ENCODE measurements at regions not wholly inside any gene's neighbourhood (a gene's known extent, or its start where the extent isn't known, plus 50 kb on each side); places are given as distances from the start of the nearest gene placed in this dataset.

DNA sequence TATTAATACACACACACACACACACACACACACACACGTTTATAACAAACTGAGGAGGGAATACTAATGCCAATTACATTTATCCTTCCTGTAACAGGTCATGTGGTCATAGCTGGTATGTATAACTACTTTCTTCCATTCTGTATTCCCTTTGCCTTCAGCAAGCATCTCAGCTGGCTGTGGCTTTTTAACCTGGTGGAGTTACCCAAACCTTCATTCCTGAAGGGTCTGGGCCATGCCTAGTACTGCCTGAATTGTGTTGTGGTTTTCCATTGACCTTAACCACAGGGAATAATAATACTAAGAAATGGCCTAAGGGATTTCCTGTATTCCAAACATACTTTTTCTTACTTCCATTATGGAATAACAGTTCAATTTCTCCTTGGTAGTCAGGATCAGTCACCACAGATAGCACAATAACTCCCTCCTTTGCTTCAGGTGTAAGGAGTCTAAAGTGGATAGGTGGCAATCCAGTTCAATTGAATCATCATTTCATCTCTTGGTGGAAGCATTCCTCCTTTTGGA, 222.2 kb upstream of the MEF2C start:
- H3K9me1 ChIP-seq (replicated peaks; ENCODE audit: control insufficient read depth, extremely low read depth, insufficient read depth, low read length), result no peaks in the 10 kb centered on the region
- no peaks in the 10 kb centered on the region for H3K4me1 ChIP-seq (ENCODE audit: control insufficient read depth, extremely low read depth, insufficient read depth, low read length)
- H3K79me2 ChIP-seq (ENCODE audit: control insufficient read depth, insufficient read depth, low read length), result no peaks in the 10 kb centered on the region
- H3K4me2 ChIP-seq (ENCODE audit: insufficient read depth, low read length), result no peak overlapping the region
- BruUV-seq (replicated peaks), result no TSS peak
- no peak overlapping the region for H2AFZ ChIP-seq (ENCODE audit: low read depth, low read length)
- H3K9ac ChIP-seq (replicated peaks; ENCODE audit: extremely low read depth, insufficient read depth, low read length), result no peak overlapping the region
- intact Hi-C loops (cut with micrococcal nuclease), result no loop called here
- no peaks in the 10 kb centered on the region for H4K20me1 ChIP-seq (replicated peaks; ENCODE audit: control insufficient read depth, extremely low read depth, insufficient read depth, low read length)
- no peak overlapping the region for H3K4me3 ChIP-seq (replicated peaks in 1 of 3; ENCODE audit: insufficient read depth in 1 of 3, low read depth in 1 of 3, low read length in 3 of 3)
- POLR2A ChIA-PET, result no interaction called here
- no peak overlapping the region for H3K27ac ChIP-seq (ENCODE audit: insufficient read depth, low read depth, low read length)
- CTCF ChIA-PET, result interaction anchor here (1.0 kb wide), 1 partner anchor 377 kb away, joined by 3 read pairs; no protein-coding TSS in a partner anchor
- H3K27me3 ChIP-seq (ENCODE audit: control insufficient read depth in 2 of 2, insufficient read depth in 2 of 2, low read length in 2 of 2), result no peaks in the 10 kb centered on the region
- H3K36me3 ChIP-seq (ENCODE audit: control insufficient read depth in 2 of 2, extremely low read depth in 1 of 2, insufficient read depth in 2 of 2, low read length in 2 of 2), result no peaks in the 10 kb centered on the region
- dilution Hi-C loops (cut with MboI; ENCODE audit: extremely low pct_ligation_motif_present, low sequenced_read_pairs), result no loop called here
- no peaks in the 10 kb centered on the region for H3K9me3 ChIP-seq (replicated peaks; ENCODE audit: control insufficient read depth, insufficient read depth, low read length)
- FAIRE-seq (no peak), DNase-seq (ENCODE audit: low read depth, low spot score) (no peak)
- TF ChIP-seq, protein P1, sequence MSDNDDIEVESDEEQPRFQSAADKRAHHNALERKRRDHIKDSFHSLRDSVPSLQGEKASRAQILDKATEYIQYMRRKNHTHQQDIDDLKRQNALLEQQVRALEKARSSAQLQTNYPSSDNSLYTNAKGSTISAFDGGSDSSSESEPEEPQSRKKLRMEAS (IDR thresholded peaks at IDR 0.05; ENCODE audit: insufficient read depth, insufficient read length), result no peak
- TF ChIP-seq GATA2 (IDR thresholded peaks at IDR 0.05; ENCODE audit: insufficient read depth, insufficient read length, low read depth, low read length) (no peak), POLR2AphosphoS5 (IDR thresholded peaks at IDR 0.05; ENCODE audit: insufficient read depth, low read depth, low read length) (no peak), POLR2A (IDR thresholded peaks at IDR 0.05; ENCODE audit: low read depth, low read length) (no peak), EZH2 (IDR thresholded peaks at IDR 0.05; ENCODE audit: borderline replicate concordance, low read depth, low read length, severe bottlenecking) (no peak), JUN (IDR thresholded peaks at IDR 0.05; ENCODE audit: borderline replicate concordance, insufficient read depth, insufficient read length, low read depth) (no peak), FOS (IDR thresholded peaks at IDR 0.05; ENCODE audit: borderline replicate concordance, insufficient read depth, low read length) (no peak), MYC (IDR thresholded peaks at IDR 0.05; ENCODE audit: low read depth, low read length) (no peak)
- TF ChIP-seq, protein P2, sequence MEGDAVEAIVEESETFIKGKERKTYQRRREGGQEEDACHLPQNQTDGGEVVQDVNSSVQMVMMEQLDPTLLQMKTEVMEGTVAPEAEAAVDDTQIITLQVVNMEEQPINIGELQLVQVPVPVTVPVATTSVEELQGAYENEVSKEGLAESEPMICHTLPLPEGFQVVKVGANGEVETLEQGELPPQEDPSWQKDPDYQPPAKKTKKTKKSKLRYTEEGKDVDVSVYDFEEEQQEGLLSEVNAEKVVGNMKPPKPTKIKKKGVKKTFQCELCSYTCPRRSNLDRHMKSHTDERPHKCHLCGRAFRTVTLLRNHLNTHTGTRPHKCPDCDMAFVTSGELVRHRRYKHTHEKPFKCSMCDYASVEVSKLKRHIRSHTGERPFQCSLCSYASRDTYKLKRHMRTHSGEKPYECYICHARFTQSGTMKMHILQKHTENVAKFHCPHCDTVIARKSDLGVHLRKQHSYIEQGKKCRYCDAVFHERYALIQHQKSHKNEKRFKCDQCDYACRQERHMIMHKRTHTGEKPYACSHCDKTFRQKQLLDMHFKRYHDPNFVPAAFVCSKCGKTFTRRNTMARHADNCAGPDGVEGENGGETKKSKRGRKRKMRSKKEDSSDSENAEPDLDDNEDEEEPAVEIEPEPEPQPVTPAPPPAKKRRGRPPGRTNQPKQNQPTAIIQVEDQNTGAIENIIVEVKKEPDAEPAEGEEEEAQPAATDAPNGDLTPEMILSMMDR (IDR thresholded peaks at IDR 0.05; ENCODE audit: extremely low read depth in 1 of 2, insufficient read depth in 1 of 2, low read depth in 1 of 2, low read length in 2 of 2), result no peak

Measured in endothelial cell of umbilical vein (primary cell).